PC-3 (cell line): ENCODE measurements at regions not wholly inside any gene's neighbourhood (a gene's known extent, or its start where the extent isn't known, plus 50 kb on each side); places are given as distances from the start of the nearest gene placed in this dataset.

Experiments used
- ATAC-seq: fragments of 200-7000 bp; cut with Tn5 transposase; 2 replicates; pipeline ENCODE4 v1.9.1; 2020; ENCODE audit warnings: mild to moderate bottlenecking, moderate library complexity
- BruUV-seq: library from RNA; stranded (reverse); fragments of 400-500 nt; replicated peaks from 2 replicates; lab custom pipeline; 2021; lab: Mats Ljungman, UMichigan
- CTCF ChIA-PET: fragments of 300-600 bp; sonication (Branson Sonifier 250); formaldehyde crosslinking; loops from one replicate; lab custom pipeline; 2022; ENCODE audit warnings: antibody characterized with exemption; lab: Charles Lee
- POLR2A ChIA-PET: fragments of 300-600 bp; sonication (Branson Sonifier 250); formaldehyde crosslinking; loops from one replicate; lab custom pipeline; 2022; ENCODE audit warnings: antibody characterized with exemption; ENCODE audit not compliant: unreplicated experiment; lab: Charles Lee
- DNase-seq: peaks from one replicate; pipeline ENCODE4 v3.0.0-alpha.2; 2015
- H2AFZ ChIP-seq: fragments of 300-600 bp; sonication (generic); 2 replicates; pipeline ENCODE4 v1.6.0; 2016; ENCODE audit warnings: antibody characterized with exemption, low read length
- H3F3A ChIP-seq: fragments of 300-600 bp; sonication (generic); one replicate; pipeline ENCODE4 v1.6.0; 2017; ENCODE audit warnings: antibody characterized with exemption, low read length, control low read depth, mild to moderate bottlenecking; ENCODE audit not compliant: unreplicated experiment
- H3K27ac ChIP-seq: fragments of 300-600 bp; sonication (generic); 2 replicates; pipeline ENCODE4 v1.5.1; 2016; ENCODE audit warnings: mild to moderate bottlenecking, low read length
- H3K27me3 ChIP-seq: fragments of 300-600 bp; sonication (generic); 2 replicates; pipeline ENCODE4 v1.6.1; 2016; ENCODE audit warnings: low read length, mixed read lengths
- H3K36me3 ChIP-seq: fragments of 300-600 bp; sonication (generic); 2 replicates; pipeline ENCODE4 v1.6.1; 2016; ENCODE audit warnings: low read depth, mixed run types, low read length, mixed read lengths
- H3K4me1 ChIP-seq: fragments of 300-600 bp; sonication (generic); 2 replicates; pipeline ENCODE4 v1.5.1; 2016; ENCODE audit warnings: low read length; ENCODE audit not compliant: insufficient read depth
- H3K4me2 ChIP-seq: fragments of 300-600 bp; sonication (generic); 2 replicates; pipeline ENCODE4 v1.6.0; 2016; ENCODE audit warnings: low read length
- H3K4me3 ChIP-seq: fragments of 300-600 bp; sonication (generic); 2 replicates; pipeline ENCODE4 v1.5.1; 2016; ENCODE audit warnings: mild to moderate bottlenecking, low read length, mixed read lengths
- H3K79me2 ChIP-seq: fragments of 300-600 bp; sonication (generic); 2 replicates; pipeline ENCODE4 v1.6.1; 2017; ENCODE audit warnings: low read length, mixed read lengths
- H3K9ac ChIP-seq: fragments of 300-600 bp; sonication (generic); 2 replicates; pipeline ENCODE4 v1.6.0; 2016; ENCODE audit warnings: mild to moderate bottlenecking, low read length
- H3K9me2 ChIP-seq: fragments of 300-600 bp; sonication (generic); replicated peaks from 2 replicates; pipeline ENCODE4 v1.6.1; 2016; ENCODE audit warnings: mixed run types, low read length, mixed read lengths
- H3K9me3 ChIP-seq: fragments of 300-600 bp; sonication (generic); 2 replicates; pipeline ENCODE4 v1.6.1; 2016; ENCODE audit warnings: low read length, mixed read lengths
- H4K20me1 ChIP-seq: fragments of 300-600 bp; sonication (generic); 2 replicates; pipeline ENCODE4 v1.6.1; 2016; ENCODE audit warnings: low read length, mixed read lengths
- CTCF ChIP-seq: fragments of 300-600 bp; sonication (generic); conservative IDR thresholded peaks from 2 replicates; pipeline ENCODE4 v1.5.1; 2017; ENCODE audit warnings: antibody characterized with exemption, low read depth, mild to moderate bottlenecking, low read length
- EZH2 ChIP-seq: fragments of 300-600 bp; sonication (generic); IDR thresholded peaks from one replicate; pipeline ENCODE4 v1.6.1; 2017; ENCODE audit warnings: antibody characterized with exemption, mild to moderate bottlenecking, low read length; ENCODE audit not compliant: unreplicated experiment
- EZH2phosphoT487 ChIP-seq: fragments of 300-600 bp; sonication (generic); IDR thresholded peaks from 2 replicates; pipeline ENCODE4 v1.6.1; 2018; ENCODE audit warnings: mild to moderate bottlenecking, antibody characterized with exemption, low read length, borderline replicate concordance
- intact Hi-C: fragments of 100-400 bp; cut with micrococcal nuclease; formaldehyde crosslinking; loops from 2 replicates; pipeline ENCODE4 v1.9.0; 2023

GRCh38 chr13:60258349-60258748 is 94.6 kb upstream of the DIAPH3 start:
- BruUV-seq = no TSS peak
- Histone ChIP-seq H3K4me1 (no peaks in the 10 kb centered on the region), H3K9ac (no peak overlapping the region), H3K9me2 (no peaks in the 10 kb centered on the region), H3K4me3 (no peak overlapping the region), H3K27ac (no peak overlapping the region), H3K79me2 (no peaks in the 10 kb centered on the region), H3K4me2 (no peak overlapping the region), H3F3A (no peaks in the 10 kb centered on the region), H3K27me3 (no peaks in the 10 kb centered on the region), H3K9me3 (no peaks in the 10 kb centered on the region), H3K36me3 (no peaks in the 10 kb centered on the region), H4K20me1 (no peaks in the 10 kb centered on the region), H2AFZ (no peak overlapping the region)
- intact Hi-C loops = no loop called here
- CTCF ChIA-PET = no interaction called here
- no peak for ATAC-seq
- DNase-seq = no peak
- POLR2A ChIA-PET = no interaction called here
- TF ChIP-seq CTCF (no peak), EZH2phosphoT487 (no peak), EZH2 (no peak)

- TF ChIP-seq EZH2phosphoT487 (no peak), CTCF (no peak), EZH2 (no peak)
- Histone ChIP-seq H3K4me3 (no peak overlapping the region), H3K27me3 (no peaks in the 10 kb centered on the region), H3K9me3 (no peaks in the 10 kb centered on the region), H3K4me1 (no peaks in the 10 kb centered on the region), H3K9ac (no peak overlapping the region), H3K4me2 (no peak overlapping the region), H3K27ac (no peak overlapping the region), H3K79me2 (no peaks in the 10 kb centered on the region), H4K20me1 (no peaks in the 10 kb centered on the region), H3K36me3 (no peaks in the 10 kb centered on the region), H3K9me2 (no peaks in the 10 kb centered on the region), H2AFZ (no peak overlapping the region), H3F3A (no peaks in the 10 kb centered on the region)
- no TSS peak for BruUV-seq
- no peak for ATAC-seq
- ChIA-PET CTCF (no interaction called here), POLR2A (no interaction called here)
- intact Hi-C loops = no loop called here
- no peak for DNase-seq
These were observed 96.7 kb upstream of the DIAPH3 start for GRCh38 chr13:60260440-60260839.

- ATAC-seq (no peak), DNase-seq (no peak)
- CTCF ChIA-PET = no interaction called here
- H3K4me2 ChIP-seq = no peak overlapping the region
- no peaks in the 10 kb centered on the region for H3K9me3 ChIP-seq
- POLR2A ChIA-PET = no interaction called here
- TF ChIP-seq CTCF (no peak), EZH2 (no peak)
- H3K36me3 ChIP-seq = no peaks in the 10 kb centered on the region
- H3K79me2 ChIP-seq = no peaks in the 10 kb centered on the region
- no peaks in the 10 kb centered on the region for H3F3A ChIP-seq
- no TSS peak for BruUV-seq
- intact Hi-C loops = no loop called here
- H3K27ac ChIP-seq = no peak overlapping the region
- no peaks in the 10 kb centered on the region for H4K20me1 ChIP-seq
- no peak overlapping the region for H3K9ac ChIP-seq
- H3K27me3 ChIP-seq = no peaks in the 10 kb centered on the region
- no peaks in the 10 kb centered on the region for H3K9me2 ChIP-seq
- H2AFZ ChIP-seq = no peak overlapping the region
- H3K4me1 ChIP-seq = no peaks in the 10 kb centered on the region
- no peak overlapping the region for H3K4me3 ChIP-seq
These were observed 98.0 kb upstream of the DIAPH3 start for GRCh38 chr13:60261432-60262351.
